ENCODE measurements at regions not wholly inside any gene's neighbourhood (a gene's known extent, or its start where the extent isn't known, plus 50 kb on each side); places are given as distances from the start of the nearest gene placed in this dataset.

DNA sequence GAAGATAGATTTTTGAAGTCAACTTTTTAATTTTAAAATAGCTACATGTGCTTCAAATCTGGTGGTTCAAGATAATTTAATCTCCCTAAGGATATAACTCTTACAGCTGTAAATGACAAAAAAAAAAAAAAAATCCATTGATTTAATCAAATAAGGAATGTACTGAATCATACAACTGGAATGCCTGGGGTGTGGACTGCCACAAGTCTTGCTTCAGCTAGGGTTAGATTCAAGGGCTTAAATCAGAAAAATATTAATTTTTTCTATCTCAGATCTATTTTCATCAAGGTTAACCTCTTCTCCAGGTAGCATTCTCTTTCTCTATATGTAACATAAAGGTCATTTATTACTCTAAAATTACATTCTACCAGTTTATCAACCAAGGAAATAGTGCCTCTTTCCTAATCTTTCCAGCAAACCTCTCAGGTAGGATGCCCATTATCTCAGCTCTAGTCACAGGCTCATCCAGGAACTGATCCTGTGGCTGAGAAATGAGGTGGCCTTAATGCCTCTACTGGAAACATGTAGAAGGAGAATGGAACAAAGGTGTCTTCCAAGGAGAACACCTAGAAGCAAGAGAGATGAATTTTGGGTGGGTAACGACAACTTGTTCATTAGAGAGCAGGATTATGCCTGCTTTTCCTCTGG lies 466.9 kb downstream of the CBLN4 start:
- no peak for TF ChIP-seq POLR2A (IDR thresholded peaks at IDR 0.05)
- TF ChIP-seq, protein P1, sequence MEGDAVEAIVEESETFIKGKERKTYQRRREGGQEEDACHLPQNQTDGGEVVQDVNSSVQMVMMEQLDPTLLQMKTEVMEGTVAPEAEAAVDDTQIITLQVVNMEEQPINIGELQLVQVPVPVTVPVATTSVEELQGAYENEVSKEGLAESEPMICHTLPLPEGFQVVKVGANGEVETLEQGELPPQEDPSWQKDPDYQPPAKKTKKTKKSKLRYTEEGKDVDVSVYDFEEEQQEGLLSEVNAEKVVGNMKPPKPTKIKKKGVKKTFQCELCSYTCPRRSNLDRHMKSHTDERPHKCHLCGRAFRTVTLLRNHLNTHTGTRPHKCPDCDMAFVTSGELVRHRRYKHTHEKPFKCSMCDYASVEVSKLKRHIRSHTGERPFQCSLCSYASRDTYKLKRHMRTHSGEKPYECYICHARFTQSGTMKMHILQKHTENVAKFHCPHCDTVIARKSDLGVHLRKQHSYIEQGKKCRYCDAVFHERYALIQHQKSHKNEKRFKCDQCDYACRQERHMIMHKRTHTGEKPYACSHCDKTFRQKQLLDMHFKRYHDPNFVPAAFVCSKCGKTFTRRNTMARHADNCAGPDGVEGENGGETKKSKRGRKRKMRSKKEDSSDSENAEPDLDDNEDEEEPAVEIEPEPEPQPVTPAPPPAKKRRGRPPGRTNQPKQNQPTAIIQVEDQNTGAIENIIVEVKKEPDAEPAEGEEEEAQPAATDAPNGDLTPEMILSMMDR (IDR thresholded peaks at IDR 0.05) = no peak
